HG02642 (cell line): ENCODE measurements at regions not wholly inside any gene's neighbourhood (a gene's known extent, or its start where the extent isn't known, plus 50 kb on each side); places are given as distances from the start of the nearest gene placed in this dataset.

Experiments
- ATAC-seq: cut with Tn5 transposase; IDR thresholded peaks from one replicate; pipeline ENCODE4 v1.9.1; 2021; ENCODE audit warnings: mild to moderate bottlenecking; ENCODE audit not compliant: unreplicated experiment, poor library complexity

- no peak for ATAC-seq
Observed at GRCh38 chr6:18335948-18336347, 51.2 kb upstream of the RNF144B start.

GRCh38 chr6:18334251-18334650, 52.9 kb upstream of the RNF144B start:
- ATAC-seq, result no peak

- no peak for ATAC-seq
Observed at GRCh38 chr6:18330548-18331081, 56.5 kb upstream of the RNF144B start.

GRCh38 chr6:18329776-18330175, 57.4 kb upstream of the RNF144B start:
- ATAC-seq, result no peak

GRCh38 chr6:18328540-18328939, 58.6 kb upstream of the RNF144B start:
- ATAC-seq, result no peak

- ATAC-seq, result no peak
Observed at GRCh38 chr6:18328070-18328469, 59.1 kb upstream of the RNF144B start.

GRCh38 chr6:18327626-18328025, 59.5 kb upstream of the RNF144B start:
- peak; percentile 62 for ATAC-seq

- ATAC-seq, result no peak
Observed at GRCh38 chr6:18326980-18327379, 60.2 kb upstream of the RNF144B start.

- ATAC-seq, result no peak
Observed at GRCh38 chr6:18326001-18326400, 61.1 kb upstream of the RNF144B start.

GRCh38 chr6:18324706-18325042, 60.3 kb upstream of the DEK start:
- no peak for ATAC-seq

- no peak for ATAC-seq
Observed at GRCh38 chr6:18323935-18324705, 59.8 kb upstream of the DEK start.

GRCh38 chr6:18317850-18318249, 53.5 kb upstream of the DEK start:
- ATAC-seq, result no peak

GRCh38 chr6:18314317-18314997, 50.1 kb upstream of the DEK start:
- no peak for ATAC-seq
